H54 (cell line): ENCODE measurements at regions not wholly inside any gene's neighbourhood (a gene's known extent, or its start where the extent isn't known, plus 50 kb on each side); places are given as distances from the start of the nearest gene placed in this dataset.

ENCODE experiments used
- DNase-seq: peaks from one replicate; pipeline ENCODE4 v3.0.0; 2011; ENCODE audit warnings: low spot score, mixed read lengths; ENCODE audit not compliant: insufficient read length
- FAIRE-seq: peaks from 3 replicates; lab custom pipeline; 2011; peaks lifted over from hg19 to GRCh38; lab: Jason Lieb, UNC
- POLR2A ChIP-seq: IDR thresholded peaks from 2 replicates; pipeline ENCODE4 v1.6.1; 2011; ENCODE audit warnings: low read depth, mild to moderate bottlenecking, low read length

DNA sequence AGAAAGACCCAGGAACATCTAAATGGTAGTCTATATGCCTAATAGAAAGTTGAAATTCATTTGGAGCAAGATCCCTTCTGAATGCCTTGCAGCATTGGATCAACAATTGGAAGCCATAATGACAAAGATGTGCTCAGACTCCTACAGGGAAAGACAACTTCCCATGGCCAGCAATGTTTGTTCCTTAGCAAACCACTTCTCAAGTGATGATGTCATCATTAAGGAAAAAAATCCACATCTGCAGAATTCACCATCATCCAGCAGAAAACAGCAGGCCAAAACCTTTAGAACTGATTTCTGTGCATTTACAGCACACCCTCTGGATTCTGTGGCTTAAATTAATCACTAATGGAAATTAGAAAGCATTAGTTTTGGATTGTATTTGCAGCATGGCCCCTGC lies 82.4 kb upstream of the ZIC3 start:
- no peak for FAIRE-seq
- no peak for DNase-seq
- TF ChIP-seq POLR2A = no peak

DNA sequence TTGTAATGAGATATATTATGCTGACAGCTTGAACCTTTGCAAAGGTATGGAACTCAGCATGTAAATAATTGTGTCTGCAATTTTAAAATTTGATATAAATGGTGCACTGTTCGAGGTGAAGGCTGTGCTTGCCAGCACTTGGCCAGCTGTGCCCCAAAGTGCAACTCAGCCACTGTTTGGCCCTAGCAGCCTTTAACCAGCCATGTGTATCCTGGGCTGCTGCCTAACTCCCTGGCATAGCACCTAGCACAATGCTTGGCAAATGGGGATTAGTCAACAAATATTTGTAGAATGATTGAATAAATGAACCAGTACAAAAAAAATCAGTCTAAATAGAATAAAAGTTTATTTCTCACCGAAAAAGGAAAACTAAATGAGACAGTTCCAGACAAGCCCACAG lies 83.8 kb upstream of the ZIC3 start:
- FAIRE-seq (no peak), DNase-seq (no peak)
- TF ChIP-seq POLR2A = no peak

DNA sequence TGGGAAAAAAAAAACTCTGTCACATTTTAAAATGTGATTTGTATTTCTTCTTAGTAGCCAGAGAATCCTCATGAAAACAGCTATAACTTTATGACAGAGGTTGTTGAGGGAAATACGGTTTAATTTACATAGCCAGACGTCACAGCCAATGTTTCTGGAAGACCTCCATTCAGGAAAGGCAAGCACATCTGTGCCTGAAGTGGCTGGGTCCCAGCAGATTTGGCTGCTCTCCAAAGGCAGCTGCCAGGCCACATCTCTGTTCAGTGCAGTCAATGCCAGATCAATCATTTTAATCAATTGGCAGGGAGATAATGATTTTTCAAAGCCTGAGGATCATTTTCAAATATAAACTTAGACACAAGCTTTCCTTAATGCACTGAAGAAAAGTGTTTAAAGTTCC lies 86.5 kb upstream of the ZIC3 start:
- no peak for TF ChIP-seq POLR2A
- DNase-seq = no peak
- FAIRE-seq = no peak

DNA sequence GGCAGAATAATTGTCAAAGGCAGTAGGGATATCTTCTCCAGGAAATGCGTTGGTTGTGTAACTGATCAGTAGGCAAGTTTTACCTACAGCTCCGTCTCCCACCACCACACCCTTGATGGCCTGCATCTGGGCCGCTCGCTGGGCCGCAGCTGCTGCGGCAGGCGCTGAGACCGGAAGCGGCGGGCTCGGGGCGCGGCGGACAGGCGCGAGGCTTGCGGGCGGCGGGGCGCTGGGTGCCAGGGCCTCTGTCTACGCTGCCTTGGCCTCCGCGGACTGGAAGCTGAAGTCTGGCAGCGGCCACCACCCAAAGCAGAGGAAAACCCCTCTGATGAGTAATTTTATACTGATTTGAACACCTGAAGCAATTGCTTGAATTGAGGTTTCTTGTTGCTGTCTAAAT lies 124.2 kb upstream of the ZIC3 start:
- TF ChIP-seq POLR2A = no peak
- no peak for FAIRE-seq

DNA sequence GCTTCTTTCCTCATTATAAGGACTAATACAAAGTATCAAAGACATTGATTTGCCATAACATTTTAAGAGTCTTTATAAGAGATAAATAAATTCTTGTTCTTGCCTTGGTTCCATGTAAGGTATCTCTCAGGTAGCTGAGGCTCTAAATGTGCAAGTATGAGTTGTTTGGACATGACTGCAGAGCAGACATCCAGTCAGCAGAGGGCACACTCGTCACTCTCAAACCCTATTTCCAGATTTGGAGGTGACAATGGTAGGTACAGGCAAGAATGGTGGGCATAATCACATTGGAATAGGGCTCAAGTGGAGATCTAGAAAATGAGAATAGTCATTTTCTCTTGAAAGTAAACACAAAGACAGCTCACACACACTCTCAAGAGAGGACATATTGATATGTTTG lies 133.3 kb upstream of the ZIC3 start:
- DNase-seq (peak; percentile 13), FAIRE-seq (no peak)
- TF ChIP-seq POLR2A = no peak

More for the DNA sequence above, 124.2 kb upstream of the ZIC3 start:
- no peak for DNase-seq

DNA sequence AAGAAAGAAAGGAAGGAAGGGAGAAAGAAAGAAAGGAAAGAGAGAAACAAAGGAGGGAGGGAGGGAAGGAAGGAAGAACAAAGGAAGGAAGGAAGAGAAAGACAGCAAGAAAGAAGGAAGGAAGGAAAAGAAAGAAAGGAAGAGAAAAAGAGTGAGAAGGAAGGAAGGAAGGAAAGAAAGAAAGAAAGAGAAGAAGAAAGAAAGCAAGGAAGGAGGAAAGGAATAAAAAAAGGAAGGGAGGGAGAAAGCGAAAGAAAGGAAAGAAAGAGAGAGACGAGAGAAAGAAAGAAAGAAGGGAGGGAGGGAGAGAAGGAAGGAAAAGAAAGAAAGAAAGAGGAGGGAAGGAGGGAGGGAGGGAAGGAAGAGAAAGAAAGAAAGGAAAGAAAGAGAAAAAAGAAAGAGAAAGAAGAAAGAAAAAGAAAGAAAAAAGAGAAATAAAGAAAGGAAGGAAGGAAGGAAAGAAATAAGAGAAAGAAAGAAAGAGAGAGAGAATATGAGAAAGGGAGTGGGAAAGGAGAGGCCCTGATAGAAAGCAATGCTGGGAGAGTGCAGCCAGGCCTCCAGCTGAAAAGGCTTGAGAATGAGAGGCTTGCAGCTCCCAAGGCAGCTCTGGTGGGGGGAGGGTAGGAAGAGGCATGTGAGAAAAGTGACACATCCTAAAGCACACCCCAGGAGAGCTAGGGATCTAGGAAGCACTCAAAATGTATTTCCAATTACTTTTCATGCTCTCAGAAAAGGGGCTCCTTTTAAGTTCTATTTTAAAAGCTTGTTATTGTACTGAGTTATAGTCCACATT lies 134.0 kb upstream of the ZIC3 start:
- FAIRE-seq = no peak
- no peak for TF ChIP-seq POLR2A
- DNase-seq = no peak

DNA sequence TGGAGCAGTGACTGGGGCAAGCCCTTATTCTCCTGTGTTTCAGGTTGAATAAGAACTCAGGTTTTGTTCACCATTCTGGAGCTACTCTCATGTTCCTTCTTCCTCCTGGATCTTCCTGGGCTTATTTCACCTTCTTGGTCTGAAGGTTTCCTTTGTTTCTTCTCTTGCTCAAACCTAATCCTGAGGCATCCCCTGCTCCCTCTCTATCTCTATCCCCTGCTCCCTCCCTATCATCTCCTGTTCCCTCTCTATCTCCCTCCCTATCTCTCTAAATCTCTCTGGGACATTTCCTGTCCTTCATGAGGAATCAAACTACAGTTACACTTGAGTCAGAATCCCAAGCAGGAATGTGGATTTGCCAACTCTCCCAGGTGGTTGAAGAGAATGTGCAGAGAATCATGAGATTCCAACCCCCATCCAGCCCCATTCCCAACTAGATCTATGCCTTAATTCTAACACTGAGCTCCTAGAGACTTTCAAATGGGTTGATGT lies 134.9 kb upstream of the ZIC3 start:
- DNase-seq (no peak), FAIRE-seq (no peak)
- TF ChIP-seq POLR2A = no peak

DNA sequence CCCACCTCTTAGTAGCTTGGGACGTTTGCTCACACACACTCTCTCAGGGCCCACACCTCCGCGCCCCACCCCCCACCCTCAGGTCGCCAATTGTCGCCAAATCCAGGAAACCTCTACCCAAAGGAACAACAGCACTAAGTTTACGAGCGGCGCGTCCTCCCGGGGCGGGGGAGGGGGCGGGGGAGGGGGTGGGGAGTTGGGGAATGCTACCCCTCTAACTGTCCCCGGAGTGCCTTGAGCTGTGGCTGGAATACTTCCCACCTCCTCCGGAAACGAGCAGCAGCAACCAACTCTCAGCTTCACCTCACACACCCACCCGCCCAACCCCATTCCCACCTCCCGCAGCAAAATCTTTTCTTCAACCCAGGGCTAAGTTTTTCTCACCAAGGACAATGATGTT lies 135.6 kb upstream of the ZIC3 start:
- FAIRE-seq (no peak), DNase-seq (no peak)
- no peak for TF ChIP-seq POLR2A

DNA sequence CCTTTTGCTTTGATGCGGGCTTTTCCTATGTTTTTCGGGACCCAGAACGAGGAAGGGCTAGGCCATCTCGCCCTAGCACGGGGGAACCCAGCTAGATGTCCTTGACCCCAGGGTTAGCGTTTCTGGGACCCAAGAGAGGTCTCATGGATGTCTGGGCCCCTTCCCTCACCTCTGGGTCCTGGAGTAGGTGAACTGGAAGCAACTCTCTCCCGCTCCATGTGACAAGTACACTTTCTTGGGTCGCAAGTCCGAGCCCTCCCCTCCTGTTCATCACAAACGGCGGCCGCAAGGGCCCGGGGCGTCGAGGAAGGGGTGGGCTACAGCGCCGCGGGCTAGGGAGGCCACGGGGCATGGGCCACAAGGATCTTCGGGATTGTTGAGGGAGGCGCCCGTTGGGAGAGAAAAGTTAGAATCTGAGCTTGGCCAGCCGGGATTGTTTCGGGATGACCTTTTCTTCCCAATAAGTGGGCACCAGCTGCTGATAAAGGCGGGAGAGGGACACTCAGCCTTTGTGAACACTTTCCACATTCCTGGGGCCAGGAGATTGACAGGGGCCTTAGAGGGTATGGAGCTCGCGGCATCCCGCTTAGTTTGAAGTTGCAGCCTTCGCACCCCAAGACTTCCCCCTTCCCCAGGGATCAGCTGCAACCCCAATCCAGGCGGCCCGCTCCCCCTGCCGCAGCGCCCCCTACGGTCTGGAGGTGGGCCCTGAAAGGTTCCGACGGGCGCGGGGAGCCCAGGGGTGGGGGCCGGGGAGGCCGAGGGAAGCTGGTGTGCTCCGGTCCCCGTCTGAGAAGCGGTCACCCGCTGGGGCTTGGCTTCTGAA lies 136.9 kb upstream of the ZIC3 start:
- no peak for DNase-seq
- TF ChIP-seq POLR2A = no peak
- FAIRE-seq = no peak

DNA sequence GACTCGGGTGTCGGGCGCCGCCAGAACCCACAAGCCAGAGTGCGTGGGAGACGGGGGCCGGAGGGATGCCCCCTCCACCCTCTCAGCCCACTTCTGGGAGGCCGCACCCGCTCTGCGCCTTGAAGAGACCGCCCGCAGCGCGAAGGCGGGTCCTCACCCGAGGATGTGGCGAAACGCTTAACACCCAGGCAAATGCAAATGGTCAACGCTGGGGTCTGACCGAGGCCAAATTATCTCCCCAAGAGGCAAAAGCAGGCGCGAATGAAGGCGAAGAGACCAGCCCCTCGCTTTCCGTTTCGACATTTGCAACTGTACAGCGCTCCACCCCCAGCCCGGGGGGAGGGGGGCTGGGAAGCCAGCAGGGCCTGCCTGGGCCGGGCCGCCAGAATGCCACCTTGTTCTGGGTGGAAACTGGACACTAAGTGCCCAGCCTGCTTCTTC lies 137.7 kb upstream of the ZIC3 start:
- FAIRE-seq (no peak), DNase-seq (no peak)
- no peak for TF ChIP-seq POLR2A

DNA sequence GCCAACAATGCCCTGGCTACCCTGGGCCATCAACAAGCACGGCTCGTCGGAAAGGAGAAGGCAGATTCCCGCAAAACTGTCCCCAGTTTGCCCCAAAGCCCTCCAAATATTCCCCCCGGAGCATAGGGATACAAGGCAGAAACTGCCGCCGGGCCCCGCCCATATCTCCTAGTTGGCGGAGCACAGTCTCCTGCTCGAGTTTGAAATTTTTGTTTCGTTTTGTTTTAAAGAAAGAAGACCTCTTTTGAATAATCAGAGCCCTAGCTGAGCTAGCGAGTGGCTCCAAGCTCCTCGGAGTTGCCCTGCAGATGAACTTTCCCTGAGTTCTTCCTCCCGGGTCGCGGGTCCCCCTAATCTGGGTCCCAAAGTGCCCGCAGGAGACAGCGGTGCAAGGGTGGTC lies 138.1 kb upstream of the ZIC3 start:
- no peak for TF ChIP-seq POLR2A
- FAIRE-seq (no peak), DNase-seq (no peak)

DNA sequence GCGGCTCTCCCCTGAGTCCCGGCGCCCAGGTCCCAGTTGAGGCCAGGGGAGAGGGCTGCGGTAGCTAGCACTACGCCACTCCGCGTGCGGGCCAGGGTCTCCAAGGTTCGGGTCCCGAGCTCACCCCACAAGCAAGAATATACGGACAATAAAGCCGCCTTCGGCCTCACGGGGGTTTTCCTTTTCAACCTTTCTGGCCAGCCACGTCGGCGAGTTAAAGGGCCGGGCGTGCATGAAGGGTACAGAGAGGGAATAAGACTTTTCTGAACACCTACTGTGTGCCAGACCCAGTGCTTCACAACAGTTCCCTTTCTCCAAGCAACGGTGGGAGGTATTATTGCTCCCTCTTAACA lies 138.5 kb upstream of the ZIC3 start:
- FAIRE-seq = no peak
- TF ChIP-seq POLR2A = no peak
- DNase-seq = no peak

DNA sequence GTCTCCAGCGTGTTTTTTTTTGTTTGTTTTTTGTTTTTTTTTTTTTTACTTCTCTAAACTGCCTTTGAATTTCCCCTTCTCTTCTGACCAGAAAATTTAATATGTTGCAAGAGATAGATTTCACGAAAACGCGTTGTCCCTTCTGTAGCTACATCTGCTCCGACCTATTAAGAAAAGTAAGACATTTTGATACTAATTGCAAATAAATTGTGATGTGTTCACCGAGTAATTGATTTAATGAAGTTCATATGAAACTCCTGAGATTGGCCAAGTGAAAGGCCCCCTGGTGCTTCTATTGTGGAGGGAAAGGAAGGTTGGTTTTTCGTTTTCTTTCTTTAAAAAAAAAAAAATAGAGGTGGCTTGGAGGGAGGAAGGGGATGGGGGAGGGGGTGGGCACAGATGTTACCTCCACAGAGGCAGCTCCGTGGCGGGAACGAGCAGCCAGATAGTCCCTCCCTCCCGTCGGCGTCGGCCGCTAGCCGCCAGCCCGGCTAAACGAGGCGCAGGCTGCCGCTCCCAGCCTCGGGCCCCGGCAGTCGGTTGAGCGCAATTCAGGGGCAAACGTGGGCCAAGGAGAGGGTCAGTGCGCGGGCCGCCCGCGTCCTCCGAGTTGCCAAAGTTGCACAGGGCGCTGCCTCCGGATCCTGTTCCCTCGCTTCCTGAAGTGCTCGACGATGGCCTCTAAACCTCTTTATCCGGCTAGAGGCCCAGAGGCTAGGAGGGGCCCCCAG lies 139.1 kb upstream of the ZIC3 start:
- no peak for TF ChIP-seq POLR2A
- DNase-seq (no peak), FAIRE-seq (no peak)

DNA sequence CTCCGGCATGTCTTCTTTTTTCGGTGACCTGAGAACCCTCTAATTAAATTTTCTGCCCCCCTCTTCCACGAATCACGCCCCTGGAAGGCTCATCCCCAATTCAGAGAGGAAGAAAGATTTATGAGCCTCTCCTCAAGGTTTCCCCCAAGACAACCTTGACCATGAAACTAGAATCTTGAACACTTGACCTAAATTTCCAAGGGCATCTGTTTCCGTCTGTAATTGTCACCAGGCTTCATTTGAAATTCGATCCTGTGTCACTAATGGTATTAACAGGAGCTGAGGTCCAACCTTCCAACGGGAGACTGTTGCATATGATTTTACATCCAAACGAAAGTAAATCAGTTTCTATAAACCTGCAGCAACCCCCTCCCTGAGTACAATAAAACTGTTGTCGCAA lies 139.9 kb upstream of the ZIC3 start:
- DNase-seq (no peak), FAIRE-seq (no peak)

More for the DNA sequence above, 139.9 kb upstream of the ZIC3 start:
- TF ChIP-seq POLR2A = no peak
